Liver (tissue), 8 donors: ENCODE measurements at regions not wholly inside any gene's neighbourhood (a gene's known extent, or its start where the extent isn't known, plus 50 kb on each side); places are given as distances from the start of the nearest gene placed in this dataset.
A peak's percentile ranks its signal among the peaks of the same experiment; 100 is the strongest.

Experiments used
- DNase-seq: peaks from one replicate; pipeline ENCODE4 v3.0.0-alpha.2; 2017; ENCODE audit warnings: low spot score
- H3K27ac ChIP-seq, 2 donors: one replicate each; pipeline ENCODE4 v1.7.0; 2013; ENCODE audit warnings: inconsistent platforms in 2 of 2, low read length in 2 of 2, control low read depth in 1 of 2, low read depth in 1 of 2, mild to moderate bottlenecking in 1 of 2
- H3K27me3 ChIP-seq, 4 donors: one replicate each; pipeline versions ENCODE4 v1.6.1 to v1.7.0; 2013; ENCODE audit warnings: low read length in 3 of 4, inconsistent platforms in 1 of 4, mild to moderate bottlenecking in 1 of 4, moderate library complexity in 1 of 4; ENCODE audit not compliant: control insufficient read depth in 4 of 4, insufficient read depth in 4 of 4
- H3K36me3 ChIP-seq, 4 donors: one replicate each; pipeline versions ENCODE4 v1.6.1 to v1.7.0; 2013; ENCODE audit warnings: low read length in 3 of 4, mild to moderate bottlenecking in 3 of 4, low read depth in 1 of 4, moderate library complexity in 1 of 4; ENCODE audit not compliant: control insufficient read depth in 4 of 4, insufficient read depth in 3 of 4
- H3K4me1 ChIP-seq, 4 donors: one replicate each; pipeline versions ENCODE4 v1.6.1 to v1.7.0; 2013; ENCODE audit warnings: low read length in 3 of 4, mild to moderate bottlenecking in 3 of 4, moderate library complexity in 1 of 4; ENCODE audit not compliant: control insufficient read depth in 4 of 4, insufficient read depth in 4 of 4
- H3K4me3 ChIP-seq, 3 donors: one replicate each; pipeline versions ENCODE4 v1.6.1 to v1.7.0; 2013; ENCODE audit warnings: low read length in 3 of 3, control low read depth in 1 of 3, low read depth in 1 of 3, mild to moderate bottlenecking in 1 of 3
- H3K9ac ChIP-seq, 2 donors: one replicate each; pipeline ENCODE4 v1.7.0; 2013; ENCODE audit warnings: low read length in 2 of 2, mild to moderate bottlenecking in 2 of 2, moderate library complexity in 2 of 2, control low read depth in 1 of 2, low read depth in 1 of 2
- H3K9me3 ChIP-seq, 4 donors: one replicate each; pipeline versions ENCODE4 v1.6.1 to v1.7.0; 2013; ENCODE audit warnings: low read length in 3 of 4; ENCODE audit not compliant: control insufficient read depth in 4 of 4
- ATF3 ChIP-seq: IDR thresholded peaks from 2 replicates; pipeline ENCODE4 v1.6.1; 2016; ENCODE audit warnings: antibody characterized with exemption
- CTCF ChIP-seq: fragments of 150-350 bp; IDR thresholded peaks from 2 replicates; pipeline ENCODE4 v1.5.1; 2017; ENCODE audit warnings: improper control_type of control experiment, low read depth, low read length; ENCODE audit not compliant: missing input control
- EGR1 ChIP-seq, 2 donors: IDR thresholded peaks; 2 replicates each; pipeline ENCODE4 v1.6.1; 2016 to 2018; ENCODE audit warnings: antibody characterized with exemption in 2 of 2, low read depth in 2 of 2
- FOXA1 ChIP-seq: IDR thresholded peaks from 2 replicates; pipeline ENCODE4 v1.6.1; 2016; ENCODE audit warnings: antibody characterized with exemption
- FOXA2 ChIP-seq: IDR thresholded peaks from 2 replicates; pipeline ENCODE4 v1.6.1; 2016; ENCODE audit warnings: antibody characterized with exemption
- GABPA ChIP-seq, 2 donors: IDR thresholded peaks in 1 of 2; conservative IDR thresholded peaks in 1 of 2; 2 replicates each; pipeline ENCODE4 v1.6.1; 2016; ENCODE audit warnings: antibody characterized with exemption in 2 of 2, mild to moderate bottlenecking in 1 of 2, moderate library complexity in 1 of 2
- HNF4A ChIP-seq, 2 donors: conservative IDR thresholded peaks; 2 replicates each; pipeline ENCODE4 v1.6.1; 2016; ENCODE audit warnings: antibody characterized with exemption in 2 of 2, mild to moderate bottlenecking in 2 of 2
- HNF4G ChIP-seq: IDR thresholded peaks from 2 replicates; pipeline ENCODE4 v1.6.1; 2016; ENCODE audit warnings: antibody characterized with exemption
- NR2F2 ChIP-seq: IDR thresholded peaks from 2 replicates; pipeline ENCODE4 v1.6.1; 2016; ENCODE audit warnings: antibody characterized with exemption
- RAD21 ChIP-seq, 2 donors: IDR thresholded peaks; 2 replicates each; pipeline ENCODE4 v1.6.1; 2016; ENCODE audit warnings: antibody characterized with exemption in 2 of 2, mild to moderate bottlenecking in 2 of 2
- RXRA ChIP-seq, 2 donors: IDR thresholded peaks; 2 replicates each; pipeline ENCODE4 v1.6.1; 2017 to 2018; ENCODE audit warnings: antibody characterized with exemption in 2 of 2, mild to moderate bottlenecking in 1 of 2
- SP1 ChIP-seq: IDR thresholded peaks from 2 replicates; pipeline ENCODE4 v1.6.1; 2018; ENCODE audit warnings: antibody characterized with exemption, mild to moderate bottlenecking
- TAF1 ChIP-seq: conservative IDR thresholded peaks from 2 replicates; pipeline ENCODE4 v1.6.1; 2016; ENCODE audit warnings: antibody characterized with exemption, mild to moderate bottlenecking
- YY1 ChIP-seq: IDR thresholded peaks from 2 replicates; pipeline ENCODE4 v1.6.1; 2016; ENCODE audit warnings: antibody characterized with exemption, mild to moderate bottlenecking
- ZBTB33 ChIP-seq: IDR thresholded peaks from 2 replicates; pipeline ENCODE4 v1.6.1; 2016; ENCODE audit warnings: antibody characterized with exemption
- WGBS: extraction: QIAGEN DNeasy Blood & Tissue Kit; methylation state at CpG from one replicate; pipeline ENCODE4 v1.1.7; 2013; 5-methylcytosine and 5-hydroxymethylcytosine counted together
- TF ChIP-seq, protein P1 (sequence below): IDR thresholded peaks from 2 replicates; pipeline ENCODE4 v1.6.1; 2016; ENCODE audit warnings: antibody characterized with exemption, mild to moderate bottlenecking
- TF ChIP-seq, protein P2 (sequence below): IDR thresholded peaks from 2 replicates; pipeline ENCODE4 v1.6.1; 2016; ENCODE audit warnings: antibody characterized with exemption
- donor health status: healthy.
- donor health status: healthy.
- donor health status: healthy.
- donor health status: healthy.
- donor health status: healthy.

- no peaks in the 10 kb centered on the region for H3K36me3 ChIP-seq
- no peak overlapping the region for H3K4me3 ChIP-seq
- no peak overlapping the region for H3K27ac ChIP-seq
- no peak for TF ChIP-seq YY1
- TF ChIP-seq GABPA (IDR thresholded peaks at IDR 0.05 in 1 of 2, conservative IDR thresholded peaks at IDR 0.05 in 1 of 2), result no peak
- no peak for TF ChIP-seq FOXA1
- TF ChIP-seq ATF3, result no peak
- TF ChIP-seq SP1, result no peak
- no peak for TF ChIP-seq ZBTB33
- TF ChIP-seq HNF4A (conservative IDR thresholded peaks at IDR 0.05), result no peak
- TF ChIP-seq, protein P1, sequence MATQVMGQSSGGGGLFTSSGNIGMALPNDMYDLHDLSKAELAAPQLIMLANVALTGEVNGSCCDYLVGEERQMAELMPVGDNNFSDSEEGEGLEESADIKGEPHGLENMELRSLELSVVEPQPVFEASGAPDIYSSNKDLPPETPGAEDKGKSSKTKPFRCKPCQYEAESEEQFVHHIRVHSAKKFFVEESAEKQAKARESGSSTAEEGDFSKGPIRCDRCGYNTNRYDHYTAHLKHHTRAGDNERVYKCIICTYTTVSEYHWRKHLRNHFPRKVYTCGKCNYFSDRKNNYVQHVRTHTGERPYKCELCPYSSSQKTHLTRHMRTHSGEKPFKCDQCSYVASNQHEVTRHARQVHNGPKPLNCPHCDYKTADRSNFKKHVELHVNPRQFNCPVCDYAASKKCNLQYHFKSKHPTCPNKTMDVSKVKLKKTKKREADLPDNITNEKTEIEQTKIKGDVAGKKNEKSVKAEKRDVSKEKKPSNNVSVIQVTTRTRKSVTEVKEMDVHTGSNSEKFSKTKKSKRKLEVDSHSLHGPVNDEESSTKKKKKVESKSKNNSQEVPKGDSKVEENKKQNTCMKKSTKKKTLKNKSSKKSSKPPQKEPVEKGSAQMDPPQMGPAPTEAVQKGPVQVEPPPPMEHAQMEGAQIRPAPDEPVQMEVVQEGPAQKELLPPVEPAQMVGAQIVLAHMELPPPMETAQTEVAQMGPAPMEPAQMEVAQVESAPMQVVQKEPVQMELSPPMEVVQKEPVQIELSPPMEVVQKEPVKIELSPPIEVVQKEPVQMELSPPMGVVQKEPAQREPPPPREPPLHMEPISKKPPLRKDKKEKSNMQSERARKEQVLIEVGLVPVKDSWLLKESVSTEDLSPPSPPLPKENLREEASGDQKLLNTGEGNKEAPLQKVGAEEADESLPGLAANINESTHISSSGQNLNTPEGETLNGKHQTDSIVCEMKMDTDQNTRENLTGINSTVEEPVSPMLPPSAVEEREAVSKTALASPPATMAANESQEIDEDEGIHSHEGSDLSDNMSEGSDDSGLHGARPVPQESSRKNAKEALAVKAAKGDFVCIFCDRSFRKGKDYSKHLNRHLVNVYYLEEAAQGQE, result no peak
- no peak for TF ChIP-seq EGR1 (IDR thresholded peaks at IDR 0.05; ENCODE audit: low read depth in 2 of 2)
- peak; percentile 61 to 65 for TF ChIP-seq RXRA (IDR thresholded peaks at IDR 0.05)
- no peak for TF ChIP-seq FOXA2
- no peak for TF ChIP-seq TAF1
- peak in 1 of 2 donors; percentile 19 for TF ChIP-seq RAD21 (IDR thresholded peaks at IDR 0.05)
- TF ChIP-seq, protein P2, sequence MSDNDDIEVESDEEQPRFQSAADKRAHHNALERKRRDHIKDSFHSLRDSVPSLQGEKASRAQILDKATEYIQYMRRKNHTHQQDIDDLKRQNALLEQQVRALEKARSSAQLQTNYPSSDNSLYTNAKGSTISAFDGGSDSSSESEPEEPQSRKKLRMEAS, result no peak
- no peak for TF ChIP-seq CTCF
- TF ChIP-seq HNF4G, result no peak
- no peak for TF ChIP-seq NR2F2
- H3K27me3 ChIP-seq, result no peaks in the 10 kb centered on the region
- H3K4me1 ChIP-seq, result peaks cover 0 to 3% (median 2%) of the 10 kb centered on the region in 4 donors
- H3K9ac ChIP-seq, result no peak overlapping the region
- WGBS, result 66% methylated on average over 3 of the region's 3 CpGs
- no peak for DNase-seq
- no peaks in the 10 kb centered on the region for H3K9me3 ChIP-seq
These were observed 109.1 kb upstream of the TNS3 start for GRCh38 chr7:47690902-47691558.
